ENCODE measurements at regions not wholly inside any gene's neighbourhood (a gene's known extent, or its start where the extent isn't known, plus 50 kb on each side); places are given as distances from the start of the nearest gene placed in this dataset.
"Not testable (repeated sequence)": the region's sequence is repeated elsewhere in the genome, so short reads cannot be mapped to it uniquely, and the experiment has no call there.

- DNase-seq, result no peak
- TF ChIP-seq, protein P1, sequence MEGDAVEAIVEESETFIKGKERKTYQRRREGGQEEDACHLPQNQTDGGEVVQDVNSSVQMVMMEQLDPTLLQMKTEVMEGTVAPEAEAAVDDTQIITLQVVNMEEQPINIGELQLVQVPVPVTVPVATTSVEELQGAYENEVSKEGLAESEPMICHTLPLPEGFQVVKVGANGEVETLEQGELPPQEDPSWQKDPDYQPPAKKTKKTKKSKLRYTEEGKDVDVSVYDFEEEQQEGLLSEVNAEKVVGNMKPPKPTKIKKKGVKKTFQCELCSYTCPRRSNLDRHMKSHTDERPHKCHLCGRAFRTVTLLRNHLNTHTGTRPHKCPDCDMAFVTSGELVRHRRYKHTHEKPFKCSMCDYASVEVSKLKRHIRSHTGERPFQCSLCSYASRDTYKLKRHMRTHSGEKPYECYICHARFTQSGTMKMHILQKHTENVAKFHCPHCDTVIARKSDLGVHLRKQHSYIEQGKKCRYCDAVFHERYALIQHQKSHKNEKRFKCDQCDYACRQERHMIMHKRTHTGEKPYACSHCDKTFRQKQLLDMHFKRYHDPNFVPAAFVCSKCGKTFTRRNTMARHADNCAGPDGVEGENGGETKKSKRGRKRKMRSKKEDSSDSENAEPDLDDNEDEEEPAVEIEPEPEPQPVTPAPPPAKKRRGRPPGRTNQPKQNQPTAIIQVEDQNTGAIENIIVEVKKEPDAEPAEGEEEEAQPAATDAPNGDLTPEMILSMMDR (IDR thresholded peaks at IDR 0.05; ENCODE audit: borderline replicate concordance, extremely low read depth, low read length, poor library complexity, severe bottlenecking), result no peak
- TF ChIP-seq EZH2 (IDR thresholded peaks at IDR 0.05; ENCODE audit: borderline replicate concordance, low read depth, low read length, severe bottlenecking), result no peak
- ATAC-seq (ENCODE audit: insufficient read depth, low read depth), result no peak
- Histone ChIP-seq H4K20me1 (ENCODE audit: insufficient read depth, low read length) (no peaks in the 10 kb centered on the region), H3K27ac (ENCODE audit: low read length) (no peak overlapping the region), H3K4me3 (ENCODE audit: low read depth in 1 of 2, low read length in 2 of 2) (no peak overlapping the region), H2AFZ (ENCODE audit: low read depth, low read length) (no peak overlapping the region), H3K27me3 (ENCODE audit: insufficient read depth, low read length, poor library complexity) (peaks cover 2% of the 10 kb centered on the region), H3K79me2 (ENCODE audit: insufficient read depth, low read length) (no peaks in the 10 kb centered on the region), H3K36me3 (ENCODE audit: insufficient read depth, low read length) (no peaks in the 10 kb centered on the region), H3K9me3 (ENCODE audit: insufficient read depth, low read length, severe bottlenecking) (no peaks in the 10 kb centered on the region), H3K4me2 (ENCODE audit: insufficient read depth, low read length) (no peak overlapping the region), H3K9ac (ENCODE audit: low read depth, low read length) (no peak overlapping the region), H3K4me1 (ENCODE audit: insufficient read depth, low read length) (peaks cover 16% of the 10 kb centered on the region)
These were observed 123.2 kb upstream of the BNIP2 start for GRCh38 chr15:59812250-59812870.

GRCh38 chr15:59803293-59803966 is 114.3 kb upstream of the BNIP2 start:
- H3K4me1 ChIP-seq (ENCODE audit: insufficient read depth, low read length); H3K36me3 ChIP-seq (ENCODE audit: insufficient read depth, low read length); H4K20me1 ChIP-seq (ENCODE audit: insufficient read depth, low read length); H3K79me2 ChIP-seq (ENCODE audit: insufficient read depth, low read length); H3K27me3 ChIP-seq (ENCODE audit: insufficient read depth, low read length, poor library complexity); H3K27ac ChIP-seq (ENCODE audit: low read length); H3K9me3 ChIP-seq (ENCODE audit: insufficient read depth, low read length, severe bottlenecking): not testable (repeated sequence)
- Histone ChIP-seq H3K4me3 (ENCODE audit: low read depth in 1 of 2, low read length in 2 of 2) (peak overlapping the region in 1 of 2 experiments; percentile 42; a peak in 2 of 4 replicates), H2AFZ (ENCODE audit: low read depth, low read length) (peak overlapping the region; percentile 67), H3K9ac (ENCODE audit: low read depth, low read length) (peak overlapping the region; percentile 26; the same call in 1 of the 2 replicates), H3K4me2 (ENCODE audit: insufficient read depth, low read length) (peak overlapping the region; percentile 67)
- DNase-seq (peak; percentile 79), ATAC-seq (ENCODE audit: insufficient read depth, low read depth) (peak; percentile 49; the same call in 2 of the 3 replicates)

GRCh38 chr15:59801649-59802048 is 112.5 kb upstream of the BNIP2 start:
- no peaks in the 10 kb centered on the region for H3K36me3 ChIP-seq (ENCODE audit: insufficient read depth, low read length)
- no peaks in the 10 kb centered on the region for H3K79me2 ChIP-seq (ENCODE audit: insufficient read depth, low read length)
- H3K4me3 ChIP-seq (ENCODE audit: low read depth in 1 of 2, low read length in 2 of 2), result no peak overlapping the region
- no peak overlapping the region for H3K4me2 ChIP-seq (ENCODE audit: insufficient read depth, low read length)
- TF ChIP-seq, protein P1 (IDR thresholded peaks at IDR 0.05; ENCODE audit: borderline replicate concordance, extremely low read depth, low read length, poor library complexity, severe bottlenecking), result no peak
- TF ChIP-seq EZH2 (IDR thresholded peaks at IDR 0.05; ENCODE audit: borderline replicate concordance, low read depth, low read length, severe bottlenecking), result no peak
- H2AFZ ChIP-seq (ENCODE audit: low read depth, low read length), result no peak overlapping the region
- H3K27ac ChIP-seq (ENCODE audit: low read length), result no peak overlapping the region
- H3K27me3 ChIP-seq (ENCODE audit: insufficient read depth, low read length, poor library complexity), result no peaks in the 10 kb centered on the region
- H3K9ac ChIP-seq (ENCODE audit: low read depth, low read length), result no peak overlapping the region
- no peaks in the 10 kb centered on the region for H3K9me3 ChIP-seq (ENCODE audit: insufficient read depth, low read length, severe bottlenecking)
- no peak for ATAC-seq (ENCODE audit: insufficient read depth, low read depth)
- peaks cover 9% of the 10 kb centered on the region for H3K4me1 ChIP-seq (ENCODE audit: insufficient read depth, low read length)
- H4K20me1 ChIP-seq (ENCODE audit: insufficient read depth, low read length), result no peaks in the 10 kb centered on the region
- no peak for DNase-seq

- Histone ChIP-seq H3K27me3 (ENCODE audit: insufficient read depth, low read length, poor library complexity) (no peaks in the 10 kb centered on the region), H3K9me3 (ENCODE audit: insufficient read depth, low read length, severe bottlenecking) (no peaks in the 10 kb centered on the region), H4K20me1 (ENCODE audit: insufficient read depth, low read length) (no peaks in the 10 kb centered on the region), H3K9ac (ENCODE audit: low read depth, low read length) (no peak overlapping the region), H3K4me2 (ENCODE audit: insufficient read depth, low read length) (no peak overlapping the region), H3K79me2 (ENCODE audit: insufficient read depth, low read length) (no peaks in the 10 kb centered on the region), H2AFZ (ENCODE audit: low read depth, low read length) (no peak overlapping the region), H3K27ac (ENCODE audit: low read length) (no peak overlapping the region), H3K4me3 (ENCODE audit: low read depth in 1 of 2, low read length in 2 of 2) (no peak overlapping the region), H3K36me3 (ENCODE audit: insufficient read depth, low read length) (no peaks in the 10 kb centered on the region), H3K4me1 (ENCODE audit: insufficient read depth, low read length) (peaks cover 5% of the 10 kb centered on the region)
- DNase-seq (no peak), ATAC-seq (ENCODE audit: insufficient read depth, low read depth) (no peak)
- TF ChIP-seq EZH2 (IDR thresholded peaks at IDR 0.05; ENCODE audit: borderline replicate concordance, low read depth, low read length, severe bottlenecking), result no peak
- TF ChIP-seq, protein P1 (IDR thresholded peaks at IDR 0.05; ENCODE audit: borderline replicate concordance, extremely low read depth, low read length, poor library complexity, severe bottlenecking), result no peak
These were observed 109.4 kb upstream of the BNIP2 start for GRCh38 chr15:59798605-59798917.
